K562 (cell line): ENCODE measurements at regions not wholly inside any gene's neighbourhood (a gene's known extent, or its start where the extent isn't known, plus 50 kb on each side); places are given as distances from the start of the nearest gene placed in this dataset.

ENCODE experiments used
- ATAC-seq: fragments of 200-7000 bp; cut with Tn5 transposase; 3 replicates; pipeline ENCODE4 v1.9.1; 2020; ENCODE audit warnings: moderate library complexity
- BruUV-seq: library from RNA; stranded (reverse); fragments of 400-500 nt; replicated peaks from 2 replicates; lab custom pipeline; 2021; lab: Mats Ljungman, UMichigan
- CTCF ChIA-PET: fragments of 300-600 bp; formaldehyde crosslinking; extraction: SDS; loops from one replicate; lab custom pipeline; 2021; ENCODE audit warnings: low intra/inter-chr PET ratio; lab: Yijun Ruan, JAX
- POLR2A ChIA-PET: fragments of 300-600, 350-650 bp; sonication (Branson Sonifier 250); formaldehyde crosslinking; extraction: SDS; loops from one replicate; lab custom pipeline; 2021; ENCODE audit warnings: antibody characterized with exemption, inconsistent platforms; lab: Yijun Ruan, JAX
- DNase-seq, 4 experiments: peaks; one replicate each; pipeline versions ENCODE4 v3.0.0 to v3.0.0-alpha.2; 2011 to 2018; ENCODE audit warnings: low spot score in 3 of 4, mixed read lengths in 3 of 4; ENCODE audit errors: extremely low read depth in 1 of 4
- FAIRE-seq: peaks from 2 replicates; lab custom pipeline; 2011; peaks lifted over from hg19 to GRCh38; lab: Jason Lieb, UNC
- H2AFZ ChIP-seq: 2 replicates; pipeline ENCODE4 v1.6.0; 2011; ENCODE audit warnings: low read depth, low read length, control low read depth, inconsistent platforms
- H3K27ac ChIP-seq: fragments of 200-600 bp; 3 replicates; pipeline ENCODE4 v1.8.0; 2011; ENCODE audit warnings: low read depth, mild to moderate bottlenecking, control low read depth, inconsistent platforms, low read length, moderate library complexity, mixed read lengths; ENCODE audit errors: extremely low read depth
- H3K27me3 ChIP-seq, 2 experiments: fragments of 300-600 bp in 1 of 2; 2 replicates in 1 of 2; 3 replicates in 1 of 2; pipeline versions ENCODE4 v1.6.0 to v1.8.0; 2011; ENCODE audit warnings: inconsistent platforms in 2 of 2, low read length in 2 of 2, mild to moderate bottlenecking in 1 of 2, mixed read lengths in 1 of 2, moderate library complexity in 1 of 2; ENCODE audit not compliant: control insufficient read depth in 2 of 2, insufficient read depth in 2 of 2
- H3K36me3 ChIP-seq: fragments of 300-600 bp; 3 replicates; pipeline ENCODE4 v1.8.0; 2011; ENCODE audit warnings: mild to moderate bottlenecking, low read length, inconsistent platforms; ENCODE audit not compliant: control insufficient read depth, insufficient read depth
- H3K4me1 ChIP-seq, 2 experiments: fragments of 200-600 bp in 1 of 2; replicated peaks in 1 of 2; 2 replicates in 1 of 2; 3 replicates in 1 of 2; pipeline versions ENCODE4 v1.5.1 to v1.8.0; 2011; ENCODE audit warnings: inconsistent platforms in 2 of 2, low read length in 2 of 2, mild to moderate bottlenecking in 1 of 2, mixed read lengths in 1 of 2, moderate library complexity in 1 of 2; ENCODE audit not compliant: control insufficient read depth in 2 of 2, insufficient read depth in 2 of 2
- H3K4me2 ChIP-seq: 2 replicates; pipeline ENCODE4 v1.6.1; 2011; ENCODE audit warnings: low read length, control low read depth, inconsistent platforms, mixed read lengths; ENCODE audit not compliant: insufficient read depth
- H3K4me3 ChIP-seq: fragments of 200-600 bp; sonication (generic), shearing (Covaris generic); 2 replicates; pipeline ENCODE4 v1.5.1; 2016; ENCODE audit warnings: control low read depth, inconsistent platforms
- H3K79me2 ChIP-seq: fragments of 200-600 bp; 3 replicates; pipeline ENCODE4 v1.8.0; 2011; ENCODE audit warnings: low read length, inconsistent platforms; ENCODE audit not compliant: control insufficient read depth, insufficient read depth
- H3K9ac ChIP-seq, 2 experiments: 2 replicates each; pipeline versions ENCODE4 v1.6.0 to v1.6.1; 2011; ENCODE audit warnings: low read depth in 2 of 2, low read length in 2 of 2, control low read depth in 1 of 2, inconsistent platforms in 1 of 2, mild to moderate bottlenecking in 1 of 2, mixed read lengths in 1 of 2; ENCODE audit not compliant: insufficient read depth in 1 of 2
- H3K9me1 ChIP-seq: one replicate; pipeline ENCODE4 v1.6.0; 2011; ENCODE audit warnings: inconsistent platforms, mild to moderate bottlenecking, low read length, moderate library complexity; ENCODE audit not compliant: control insufficient read depth, insufficient read depth
- H3K9me3 ChIP-seq: replicated peaks from 2 replicates; pipeline ENCODE4 v1.5.1; 2011; ENCODE audit warnings: low read depth, low read length, inconsistent platforms; ENCODE audit not compliant: control insufficient read depth, insufficient read depth
- H4K20me1 ChIP-seq: replicated peaks from 2 replicates; pipeline ENCODE4 v1.6.1; 2011; ENCODE audit warnings: low read length, inconsistent platforms, mixed read lengths; ENCODE audit not compliant: control insufficient read depth, insufficient read depth
- HDGF ChIP-seq: fragments of 450-650 bp; IDR thresholded peaks from 2 replicates; pipeline ENCODE4 v1.6.1; 2016
- NCOA6 ChIP-seq: fragments of 450-650 bp; IDR thresholded peaks from 2 replicates; pipeline ENCODE4 v1.6.1; 2017; ENCODE audit warnings: mild to moderate bottlenecking
- NFE2L1 ChIP-seq: fragments of 450-650 bp; IDR thresholded peaks from 2 replicates; pipeline ENCODE4 v1.6.1; 2016; ENCODE audit warnings: missing genetic modification characterization, low read depth, mild to moderate bottlenecking, missing compliant biosample characterization, moderate library complexity, borderline replicate concordance
- PHF8 ChIP-seq: fragments of 200-600 bp; sonication (generic); IDR thresholded peaks from 2 replicates; pipeline ENCODE4 v1.6.1; 2012; ENCODE audit warnings: mixed run types, mild to moderate bottlenecking, inconsistent platforms, low read length, moderate library complexity, borderline replicate concordance
- PYGO2 ChIP-seq: fragments of 450-650 bp; IDR thresholded peaks from 2 replicates; pipeline ENCODE4 v1.6.1; 2016; ENCODE audit warnings: mild to moderate bottlenecking, missing genetic modification characterization, moderate library complexity, missing compliant biosample characterization
- TAF7 ChIP-seq: fragments of 450-650 bp; IDR thresholded peaks from 2 replicates; pipeline ENCODE4 v1.6.1; 2016; ENCODE audit warnings: missing genetic modification characterization, missing compliant biosample characterization
- TEAD1 ChIP-seq, 2 experiments: fragments of 450-650 bp in 1 of 2; sonication (generic) in 1 of 2; formaldehyde crosslinking; IDR thresholded peaks; 2 replicates each; pipeline versions ENCODE4 v1.4.0 to v1.8.0; 2020 to 2022; ENCODE audit warnings: mild to moderate bottlenecking in 2 of 2, missing genetic modification reagents in 1 of 2
- USF2 ChIP-seq: sonication (generic); formaldehyde crosslinking; IDR thresholded peaks from 2 replicates; pipeline ENCODE4 v1.5.0; 2020; ENCODE audit warnings: missing genetic modification reagents
- ZNF121 ChIP-seq: sonication (generic); formaldehyde crosslinking; conservative IDR thresholded peaks from 2 replicates; pipeline ENCODE4 v1.8.0; 2022; ENCODE audit warnings: missing genetic modification reagents
- WGBS: fragments of 100-300 bp; shearing (Covaris generic); methylation state at CpG from one replicate; pipeline ENCODE4 v1.1.6; 2016; ENCODE audit warnings: low coverage, mixed read lengths; ENCODE audit not compliant: insufficient coverage; ENCODE audit errors: missing lambda C conversion rate; 5-methylcytosine and 5-hydroxymethylcytosine counted together
- in situ Hi-C: fragments of 300-500 bp; cut with MboI; formaldehyde crosslinking; loops from 4 replicates; pipeline ENCODE4 v1.15.0; 2018; ENCODE audit warnings: inconsistent platforms, mixed read lengths
- intact Hi-C: fragments of 100-400 bp; cut with micrococcal nuclease; formaldehyde crosslinking; loops from 2 replicates; pipeline ENCODE4 v1.14.2; 2022

GRCh38 chr9:7370988-7371387, 428.6 kb downstream of the DMAC1 start:
- in situ Hi-C loops (no loop called here), intact Hi-C loops (no loop called here)
- Histone ChIP-seq H3K4me3 (no peak overlapping the region), H3K79me2 (no peaks in the 10 kb centered on the region), H3K27ac (no peak overlapping the region), H3K9me1 (no peaks in the 10 kb centered on the region), H3K36me3 (no peaks in the 10 kb centered on the region), H3K4me2 (no peak overlapping the region), H2AFZ (no peak overlapping the region), H3K9ac (no peak overlapping the region), H3K9me3 (no peaks in the 10 kb centered on the region), H3K4me1 (no peaks in the 10 kb centered on the region), H3K27me3 (no peaks in the 10 kb centered on the region), H4K20me1 (no peaks in the 10 kb centered on the region)
- FAIRE-seq (no peak), DNase-seq (no peak), ATAC-seq (no peak)
- TF ChIP-seq HDGF (no peak), NCOA6 (no peak), USF2 (CRISPR knock-in tag) (no peak), PHF8 (no peak), TAF7 (no peak), PYGO2 (tag) (no peak), TEAD1 (CRISPR knock-in tag; IDR thresholded peaks at IDR 0.05) (no peak), NFE2L1 (tag) (no peak), ZNF121 (CRISPR knock-in tag) (no peak)
- ChIA-PET CTCF (no interaction called here), POLR2A (no interaction called here)
- no TSS peak for BruUV-seq
- WGBS = 0% methylated on average over 3 of the region's 3 CpGs
